ENCODE measurements at regions not wholly inside any gene's neighbourhood (a gene's known extent, or its start where the extent isn't known, plus 50 kb on each side); places are given as distances from the start of the nearest gene placed in this dataset.

DNA sequence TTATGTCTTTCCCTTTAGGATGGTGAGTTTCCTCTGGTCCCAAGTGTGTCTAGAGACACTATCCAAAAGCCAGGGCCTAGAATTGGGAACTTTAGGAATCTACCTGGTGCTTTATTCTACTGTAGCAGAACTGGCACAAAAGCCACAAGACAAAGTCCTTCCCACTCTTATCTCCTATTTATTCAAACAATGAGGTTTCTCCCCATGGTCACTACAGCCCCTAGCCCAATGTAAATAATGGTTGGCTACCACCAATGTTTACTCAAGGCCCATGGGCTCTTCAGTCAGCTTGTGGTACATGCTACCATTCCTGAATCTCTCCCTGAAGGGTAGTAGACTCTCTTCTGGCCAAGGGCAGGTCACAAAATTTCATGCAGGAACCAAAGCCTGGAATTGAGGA, 789.4 kb upstream of the KIF2B start:
- DNase-seq (ENCODE audit: low read depth in 2 of 2): no peak
- TF ChIP-seq, protein P1, sequence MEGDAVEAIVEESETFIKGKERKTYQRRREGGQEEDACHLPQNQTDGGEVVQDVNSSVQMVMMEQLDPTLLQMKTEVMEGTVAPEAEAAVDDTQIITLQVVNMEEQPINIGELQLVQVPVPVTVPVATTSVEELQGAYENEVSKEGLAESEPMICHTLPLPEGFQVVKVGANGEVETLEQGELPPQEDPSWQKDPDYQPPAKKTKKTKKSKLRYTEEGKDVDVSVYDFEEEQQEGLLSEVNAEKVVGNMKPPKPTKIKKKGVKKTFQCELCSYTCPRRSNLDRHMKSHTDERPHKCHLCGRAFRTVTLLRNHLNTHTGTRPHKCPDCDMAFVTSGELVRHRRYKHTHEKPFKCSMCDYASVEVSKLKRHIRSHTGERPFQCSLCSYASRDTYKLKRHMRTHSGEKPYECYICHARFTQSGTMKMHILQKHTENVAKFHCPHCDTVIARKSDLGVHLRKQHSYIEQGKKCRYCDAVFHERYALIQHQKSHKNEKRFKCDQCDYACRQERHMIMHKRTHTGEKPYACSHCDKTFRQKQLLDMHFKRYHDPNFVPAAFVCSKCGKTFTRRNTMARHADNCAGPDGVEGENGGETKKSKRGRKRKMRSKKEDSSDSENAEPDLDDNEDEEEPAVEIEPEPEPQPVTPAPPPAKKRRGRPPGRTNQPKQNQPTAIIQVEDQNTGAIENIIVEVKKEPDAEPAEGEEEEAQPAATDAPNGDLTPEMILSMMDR (IDR thresholded peaks at IDR 0.05; ENCODE audit: low read depth, low read length): no peak
- H3K4me3 ChIP-seq (replicated peaks in 1 of 2; ENCODE audit: low read depth in 2 of 2, low read length in 2 of 2): no peak overlapping the region

DNA sequence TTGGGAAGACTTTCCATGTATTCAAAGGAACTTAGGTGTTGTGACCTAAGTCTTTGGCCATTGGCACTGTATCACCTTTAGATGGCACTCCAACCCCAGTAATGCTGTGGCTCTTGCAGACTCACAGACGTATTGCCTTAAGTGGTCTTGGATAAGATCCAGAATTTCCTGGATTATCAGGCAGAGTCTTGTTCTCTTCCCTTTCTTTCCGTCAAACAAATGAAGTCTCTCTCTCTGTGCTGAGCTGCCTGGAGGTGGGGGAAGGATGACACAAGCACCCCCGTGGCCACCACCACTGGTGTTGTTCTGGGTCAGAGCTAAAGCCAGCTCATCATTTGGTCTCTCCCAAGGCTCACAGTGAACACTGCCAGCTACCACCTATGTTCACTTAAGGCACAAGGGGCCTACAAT, 789.9 kb upstream of the KIF2B start:
- H3K4me3 ChIP-seq (replicated peaks in 1 of 2; ENCODE audit: low read depth in 2 of 2, low read length in 2 of 2): no peak overlapping the region
- peak; percentile 25 to 73 for DNase-seq (ENCODE audit: low read depth in 2 of 2)
- TF ChIP-seq, protein P1 (IDR thresholded peaks at IDR 0.05; ENCODE audit: low read depth, low read length): no peak

DNA sequence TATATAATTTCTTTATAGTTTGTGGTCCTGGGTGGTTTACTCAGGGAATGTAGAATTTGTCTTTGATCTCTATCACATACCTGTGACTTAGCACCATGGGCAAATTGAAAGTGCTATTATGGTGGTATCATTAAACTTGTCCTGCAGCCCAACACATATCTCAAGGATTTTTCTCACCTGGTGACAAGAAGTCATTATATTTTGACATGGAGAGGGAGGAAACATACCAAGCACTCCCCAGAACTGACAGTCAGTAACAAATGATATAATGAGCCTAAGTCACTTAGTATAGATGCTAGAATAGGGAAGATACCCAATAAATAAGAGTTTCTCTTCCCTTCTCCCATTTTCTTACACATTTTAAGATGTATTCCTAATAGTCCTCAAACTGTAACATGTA, 805.5 kb upstream of the KIF2B start:
- DNase-seq (ENCODE audit: low read depth in 2 of 2): no peak
- TF ChIP-seq, protein P1 (IDR thresholded peaks at IDR 0.05; ENCODE audit: low read depth, low read length): no peak
- H3K4me3 ChIP-seq (replicated peaks in 1 of 2; ENCODE audit: low read depth in 2 of 2, low read length in 2 of 2): no peak overlapping the region

DNA sequence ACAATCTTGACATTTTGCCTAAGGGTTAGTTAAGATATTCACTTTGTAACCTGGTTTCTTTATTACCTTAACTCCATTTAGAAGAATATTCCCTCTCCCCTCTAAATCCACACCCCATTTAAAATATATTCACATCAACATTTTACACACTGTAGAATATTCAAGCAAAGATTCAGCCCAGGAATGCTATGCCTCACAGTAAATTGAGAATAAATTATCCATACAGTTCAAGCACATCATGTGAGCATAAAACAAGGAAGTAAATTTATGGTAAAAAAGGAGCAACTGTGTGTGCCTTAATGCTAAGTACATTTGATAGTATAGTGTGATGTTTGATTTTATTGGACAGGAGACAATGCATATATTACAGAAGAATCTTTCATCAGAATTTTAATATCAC, 806.6 kb upstream of the KIF2B start:
- DNase-seq (ENCODE audit: low read depth in 2 of 2): no peak
- H3K4me3 ChIP-seq (replicated peaks in 1 of 2; ENCODE audit: low read depth in 2 of 2, low read length in 2 of 2): no peak overlapping the region
- TF ChIP-seq, protein P1 (IDR thresholded peaks at IDR 0.05; ENCODE audit: low read depth, low read length): no peak

DNA sequence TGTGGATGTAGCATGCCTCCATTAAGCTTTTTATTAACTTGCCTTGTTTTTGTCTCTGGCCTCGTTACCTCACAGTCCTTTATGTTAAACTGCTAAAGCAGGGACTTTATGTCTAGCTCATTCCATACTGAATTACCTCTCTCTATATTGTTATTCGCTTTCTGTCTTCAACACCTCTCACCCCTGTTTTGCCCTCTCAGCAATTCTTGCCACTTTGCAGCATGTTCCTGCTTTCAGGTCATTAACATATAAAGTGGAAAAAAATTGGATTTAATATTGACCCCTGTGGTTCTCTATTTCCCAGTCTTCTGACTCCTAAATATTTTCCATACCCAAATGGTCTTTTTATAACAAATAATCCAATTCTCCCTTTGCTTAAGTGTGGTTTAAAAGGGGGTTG, 810.4 kb upstream of the KIF2B start:
- H3K4me3 ChIP-seq (replicated peaks in 1 of 2; ENCODE audit: low read depth in 2 of 2, low read length in 2 of 2): no peak overlapping the region
- TF ChIP-seq, protein P1 (IDR thresholded peaks at IDR 0.05; ENCODE audit: low read depth, low read length): no peak
- DNase-seq (ENCODE audit: low read depth in 2 of 2): no peak

DNA sequence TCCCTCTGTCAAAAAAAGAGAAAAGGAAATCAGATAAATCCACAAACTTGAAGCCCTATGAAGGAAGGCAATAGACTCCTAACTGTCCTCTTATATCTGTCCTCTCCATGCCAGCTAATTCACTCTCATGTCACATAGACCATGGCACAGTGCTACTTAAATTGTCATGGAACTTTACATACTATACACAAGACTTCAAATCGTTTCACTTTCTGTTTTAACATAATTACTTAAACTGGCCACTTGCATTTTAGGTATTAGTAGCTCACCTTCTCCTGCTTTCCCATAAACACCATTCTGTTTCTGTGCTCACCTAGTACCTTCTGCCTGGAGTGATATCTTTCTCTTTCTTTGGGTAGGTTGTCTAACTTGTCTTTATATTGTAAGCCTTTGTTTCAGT, 816.7 kb upstream of the KIF2B start:
- TF ChIP-seq, protein P1 (IDR thresholded peaks at IDR 0.05; ENCODE audit: low read depth, low read length): no peak
- no peak for DNase-seq (ENCODE audit: low read depth in 2 of 2)
- no peak overlapping the region for H3K4me3 ChIP-seq (replicated peaks in 1 of 2; ENCODE audit: low read depth in 2 of 2, low read length in 2 of 2)

DNA sequence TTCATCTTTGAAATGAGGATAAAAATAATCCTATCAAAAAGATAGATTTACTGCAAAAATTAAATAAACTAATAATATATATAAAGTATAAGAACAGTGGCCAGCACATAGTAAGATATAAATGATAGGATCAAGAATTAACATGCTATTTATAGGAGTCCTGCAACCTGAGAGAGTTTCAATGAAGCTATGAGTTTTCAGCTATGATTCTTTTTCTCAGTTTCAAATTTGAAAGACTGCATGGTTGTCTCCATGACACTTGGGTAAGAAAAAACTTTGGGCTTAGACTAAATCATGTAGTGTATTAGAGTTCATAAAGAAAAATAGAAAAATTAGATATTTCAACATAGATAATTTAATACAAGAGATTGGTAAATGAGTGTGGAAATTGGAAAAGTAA, 817.8 kb upstream of the KIF2B start:
- DNase-seq (ENCODE audit: low read depth in 2 of 2): no peak
- H3K4me3 ChIP-seq (replicated peaks in 1 of 2; ENCODE audit: low read depth in 2 of 2, low read length in 2 of 2): no peak overlapping the region
- TF ChIP-seq, protein P1 (IDR thresholded peaks at IDR 0.05; ENCODE audit: low read depth, low read length): no peak

Data from cardiac fibroblast (primary cell).